Astrocyte (in vitro differentiated cells and primary cell): ENCODE measurements at regions not wholly inside any gene's neighbourhood (a gene's known extent, or its start where the extent isn't known, plus 50 kb on each side); places are given as distances from the start of the nearest gene placed in this dataset.

Source experiments
- DNase-seq: peaks from one replicate; pipeline ENCODE4 v3.0.0-alpha.2; 2010; ENCODE audit warnings: low read depth
- FAIRE-seq: peaks from 2 replicates; lab custom pipeline; 2011; peaks lifted over from hg19 to GRCh38; lab: Jason Lieb, UNC
- H2AFZ ChIP-seq: 2 replicates; pipeline ENCODE4 v1.6.0; 2012; ENCODE audit warnings: low read depth, low read length, inconsistent platforms
- H3K27ac ChIP-seq: 2 replicates; pipeline ENCODE4 v1.5.1; 2011; ENCODE audit warnings: low read depth, low read length, inconsistent platforms
- H3K27me3 ChIP-seq: 2 replicates; pipeline ENCODE4 v1.6.0; 2011; ENCODE audit warnings: low read length, inconsistent platforms; ENCODE audit not compliant: insufficient read depth
- H3K36me3 ChIP-seq: 2 replicates; pipeline ENCODE4 v1.5.1; 2011; ENCODE audit warnings: low read length, inconsistent platforms; ENCODE audit not compliant: insufficient read depth
- H3K4me1 ChIP-seq: 2 replicates; pipeline ENCODE4 v1.5.1; 2011; ENCODE audit warnings: low read length, inconsistent platforms; ENCODE audit not compliant: insufficient read depth
- H3K4me2 ChIP-seq: 2 replicates; pipeline ENCODE4 v1.6.0; 2012; ENCODE audit warnings: low read length, inconsistent platforms
- H3K4me3 ChIP-seq: 2 replicates; pipeline ENCODE4 v1.5.1; 2011; ENCODE audit warnings: low read depth, mild to moderate bottlenecking, low read length, inconsistent platforms; ENCODE audit not compliant: insufficient read depth
- H3K79me2 ChIP-seq: 2 replicates; pipeline ENCODE4 v1.6.0; 2012; ENCODE audit warnings: mild to moderate bottlenecking, low read length, inconsistent platforms; ENCODE audit not compliant: insufficient read depth
- H3K9ac ChIP-seq: 2 replicates; pipeline ENCODE4 v1.6.0; 2012; ENCODE audit warnings: mild to moderate bottlenecking, low read length, inconsistent platforms
- H3K9me3 ChIP-seq: 2 replicates; pipeline ENCODE4 v1.5.1; 2012; ENCODE audit warnings: low read depth, mild to moderate bottlenecking, low read length, inconsistent platforms; ENCODE audit not compliant: insufficient read depth
- H4K20me1 ChIP-seq: 2 replicates; pipeline ENCODE4 v1.6.0; 2012; ENCODE audit warnings: low read length, inconsistent platforms; ENCODE audit not compliant: insufficient read depth
- H3K27ac Mint-ChIP-seq: one replicate; pipeline ENCODE4 v1.8.0; 2021; ENCODE audit warnings: mild to moderate bottlenecking, mixed read lengths; ENCODE audit not compliant: unreplicated experiment
- H3K27me3 Mint-ChIP-seq: one replicate; pipeline ENCODE4 v1.8.0; 2021; ENCODE audit warnings: low read depth, mixed read lengths; ENCODE audit not compliant: unreplicated experiment
- H3K36me3 Mint-ChIP-seq: one replicate; pipeline ENCODE4 v1.8.0; 2021; ENCODE audit warnings: low read depth, mixed read lengths; ENCODE audit not compliant: unreplicated experiment
- H3K4me1 Mint-ChIP-seq: one replicate; pipeline ENCODE4 v1.8.0; 2021; ENCODE audit warnings: low read depth, mixed read lengths; ENCODE audit not compliant: unreplicated experiment
- H3K4me3 Mint-ChIP-seq: one replicate; pipeline ENCODE4 v1.8.0; 2021; ENCODE audit warnings: mild to moderate bottlenecking, moderate library complexity, mixed read lengths; ENCODE audit not compliant: unreplicated experiment
- H3K9me3 Mint-ChIP-seq: one replicate; pipeline ENCODE4 v1.8.0; 2021; ENCODE audit warnings: mild to moderate bottlenecking, mixed read lengths; ENCODE audit not compliant: unreplicated experiment
- EZH2 ChIP-seq: IDR thresholded peaks from 2 replicates; pipeline ENCODE4 v1.6.1; 2012; ENCODE audit warnings: mild to moderate bottlenecking, low read length, inconsistent platforms; ENCODE audit not compliant: insufficient read depth
- TF ChIP-seq, protein P1 (sequence below): IDR thresholded peaks from 2 replicates; pipeline ENCODE4 v1.5.1; 2011; ENCODE audit warnings: low read depth, mild to moderate bottlenecking, inconsistent platforms, low read length, moderate library complexity; ENCODE audit not compliant: insufficient read depth

DNA sequence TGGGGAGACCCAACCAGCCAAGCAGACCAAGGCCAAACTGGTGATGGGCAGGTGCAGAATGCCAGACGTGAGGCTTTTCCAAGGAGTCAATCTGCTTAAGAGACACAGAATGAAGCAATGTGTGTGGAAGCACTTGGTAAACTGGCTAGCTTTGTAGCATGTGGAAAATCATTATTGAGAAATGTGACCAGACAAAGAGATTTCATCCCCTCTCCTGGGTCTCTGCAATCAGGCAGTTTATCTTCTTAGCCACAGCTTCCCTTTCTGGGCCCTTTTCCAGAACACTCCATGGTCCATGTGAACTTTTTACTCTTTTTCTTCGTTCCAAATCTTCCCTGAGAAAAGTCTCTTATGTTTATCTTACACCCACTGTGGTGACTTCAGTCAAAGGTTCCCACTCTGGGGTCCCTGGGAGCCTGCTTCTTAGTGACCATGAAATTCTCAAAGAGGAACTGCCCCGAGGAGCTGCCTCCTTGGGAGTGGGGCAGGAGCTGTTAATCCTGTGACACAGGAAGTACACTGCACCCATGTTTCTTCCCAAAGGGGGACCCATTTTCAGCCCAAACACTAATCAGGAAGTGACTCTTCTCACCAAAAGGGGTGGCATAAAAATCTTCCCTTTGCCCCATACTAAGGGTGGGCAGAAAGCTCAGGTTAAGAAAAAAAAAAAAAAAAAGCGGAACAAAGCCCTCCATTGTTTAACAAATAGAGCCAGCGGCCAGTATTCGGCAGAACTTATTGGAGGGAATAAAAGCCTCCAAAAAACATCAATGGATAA, 346.2 kb upstream of the ASIC2 start:
- peaks cover 4% of the 10 kb centered on the region for H3K9me3 ChIP-seq
- H3K9ac ChIP-seq = no peak overlapping the region
- H3K4me1 Mint-ChIP-seq = no peaks in the 10 kb centered on the region
- H3K27ac Mint-ChIP-seq = no peak overlapping the region
- H3K4me1 ChIP-seq = no peaks in the 10 kb centered on the region
- H3K27me3 Mint-ChIP-seq = peaks cover 47% of the 10 kb centered on the region
- H3K9me3 Mint-ChIP-seq = peaks cover 7% of the 10 kb centered on the region
- TF ChIP-seq, protein P1, sequence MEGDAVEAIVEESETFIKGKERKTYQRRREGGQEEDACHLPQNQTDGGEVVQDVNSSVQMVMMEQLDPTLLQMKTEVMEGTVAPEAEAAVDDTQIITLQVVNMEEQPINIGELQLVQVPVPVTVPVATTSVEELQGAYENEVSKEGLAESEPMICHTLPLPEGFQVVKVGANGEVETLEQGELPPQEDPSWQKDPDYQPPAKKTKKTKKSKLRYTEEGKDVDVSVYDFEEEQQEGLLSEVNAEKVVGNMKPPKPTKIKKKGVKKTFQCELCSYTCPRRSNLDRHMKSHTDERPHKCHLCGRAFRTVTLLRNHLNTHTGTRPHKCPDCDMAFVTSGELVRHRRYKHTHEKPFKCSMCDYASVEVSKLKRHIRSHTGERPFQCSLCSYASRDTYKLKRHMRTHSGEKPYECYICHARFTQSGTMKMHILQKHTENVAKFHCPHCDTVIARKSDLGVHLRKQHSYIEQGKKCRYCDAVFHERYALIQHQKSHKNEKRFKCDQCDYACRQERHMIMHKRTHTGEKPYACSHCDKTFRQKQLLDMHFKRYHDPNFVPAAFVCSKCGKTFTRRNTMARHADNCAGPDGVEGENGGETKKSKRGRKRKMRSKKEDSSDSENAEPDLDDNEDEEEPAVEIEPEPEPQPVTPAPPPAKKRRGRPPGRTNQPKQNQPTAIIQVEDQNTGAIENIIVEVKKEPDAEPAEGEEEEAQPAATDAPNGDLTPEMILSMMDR = no peak
- TF ChIP-seq EZH2 = no peak
- FAIRE-seq = no peak
- no peaks in the 10 kb centered on the region for H4K20me1 ChIP-seq
- no peaks in the 10 kb centered on the region for H3K27me3 ChIP-seq
- H2AFZ ChIP-seq = no peak overlapping the region
- H3K36me3 ChIP-seq = no peaks in the 10 kb centered on the region
- H3K36me3 Mint-ChIP-seq = no peaks in the 10 kb centered on the region
- no peak overlapping the region for H3K4me2 ChIP-seq
- H3K4me3 Mint-ChIP-seq = no peak overlapping the region
- no peaks in the 10 kb centered on the region for H3K79me2 ChIP-seq
- DNase-seq = no peak
- no peak overlapping the region for H3K27ac ChIP-seq
- no peak overlapping the region for H3K4me3 ChIP-seq

GRCh38 chr17:33640629-33641028, 347.5 kb upstream of the ASIC2 start:
- no peaks in the 10 kb centered on the region for H3K36me3 ChIP-seq
- no peak overlapping the region for H3K27ac ChIP-seq
- H3K9me3 ChIP-seq = peaks cover 4% of the 10 kb centered on the region
- H3K79me2 ChIP-seq = no peaks in the 10 kb centered on the region
- no peak overlapping the region for H2AFZ ChIP-seq
- H3K4me1 ChIP-seq = no peaks in the 10 kb centered on the region
- peaks cover 42% of the 10 kb centered on the region for H3K27me3 Mint-ChIP-seq
- DNase-seq (no peak), FAIRE-seq (no peak)
- H3K27me3 ChIP-seq = no peaks in the 10 kb centered on the region
- no peak overlapping the region for H3K4me2 ChIP-seq
- H3K9me3 Mint-ChIP-seq = peaks cover 7% of the 10 kb centered on the region
- H3K4me3 ChIP-seq = no peak overlapping the region
- H3K27ac Mint-ChIP-seq = no peak overlapping the region
- no peak overlapping the region for H3K9ac ChIP-seq
- H3K4me1 Mint-ChIP-seq = no peaks in the 10 kb centered on the region
- TF ChIP-seq, protein P1 = no peak
- no peak for TF ChIP-seq EZH2
- H3K36me3 Mint-ChIP-seq = no peaks in the 10 kb centered on the region
- H3K4me3 Mint-ChIP-seq = no peak overlapping the region
- no peaks in the 10 kb centered on the region for H4K20me1 ChIP-seq

GRCh38 chr17:33642002-33642401, 348.9 kb upstream of the ASIC2 start:
- Mint-ChIP-seq H3K4me3 (no peak overlapping the region), H3K27me3 (peaks cover 48% of the 10 kb centered on the region), H3K4me1 (no peaks in the 10 kb centered on the region), H3K36me3 (no peaks in the 10 kb centered on the region), H3K9me3 (peaks cover 3% of the 10 kb centered on the region), H3K27ac (no peak overlapping the region)
- Histone ChIP-seq H3K4me1 (no peaks in the 10 kb centered on the region), H3K4me3 (no peak overlapping the region), H4K20me1 (no peaks in the 10 kb centered on the region), H3K27ac (no peak overlapping the region), H3K9me3 (peaks cover 4% of the 10 kb centered on the region), H3K79me2 (no peaks in the 10 kb centered on the region), H3K4me2 (no peak overlapping the region), H3K27me3 (no peaks in the 10 kb centered on the region), H3K9ac (no peak overlapping the region), H2AFZ (no peak overlapping the region), H3K36me3 (no peaks in the 10 kb centered on the region)
- FAIRE-seq (no peak), DNase-seq (no peak)
- TF ChIP-seq, protein P1 = no peak
- TF ChIP-seq EZH2 = no peak
